Sigmoid colon (tissue), 6 donors: ENCODE measurements at regions not wholly inside any gene's neighbourhood (a gene's known extent, or its start where the extent isn't known, plus 50 kb on each side); places are given as distances from the start of the nearest gene placed in this dataset.

Source experiments
- DNase-seq: peaks from one replicate; pipeline ENCODE4 v3.0.0-alpha.2; 2019
- H3K27ac ChIP-seq, 4 donors: fragments of 200-600 bp; sonication (generic); one replicate each; pipeline ENCODE4 v1.5.1; 2016 to 2019; ENCODE audit warnings: mild to moderate bottlenecking in 1 of 4
- H3K27me3 ChIP-seq, 3 donors: fragments of 200-600 bp; sonication (generic); one replicate each; pipeline ENCODE4 v1.5.1; 2019; ENCODE audit warnings: mild to moderate bottlenecking in 1 of 3
- H3K36me3 ChIP-seq, 4 donors: fragments of 200-600 bp; sonication (generic); one replicate each; pipeline ENCODE4 v1.5.1; 2016 to 2019
- H3K4me1 ChIP-seq, 4 donors: fragments of 200-600 bp; sonication (generic); one replicate each; pipeline ENCODE4 v1.5.1; 2017 to 2019
- H3K4me3 ChIP-seq, 4 donors: fragments of 200-600 bp; sonication (generic); one replicate each; pipeline ENCODE4 v1.5.1; 2017 to 2019; ENCODE audit warnings: mild to moderate bottlenecking in 2 of 4, moderate library complexity in 1 of 4
- H3K9me3 ChIP-seq, 4 donors: fragments of 200-600 bp in 3 of 4; sonication (generic) in 3 of 4; one replicate each; pipeline versions ENCODE4 v1.5.1 to v1.6.1; 2013 to 2019
- EP300 ChIP-seq, 4 donors: sonication (generic); formaldehyde crosslinking; IDR thresholded peaks; one replicate each; pipeline ENCODE4 v1.6.1; 2017; ENCODE audit warnings: antibody characterized with exemption in 4 of 4
- POLR2A ChIP-seq, 2 donors: fragments of 450-650 bp; IDR thresholded peaks; one replicate each; pipeline ENCODE4 v1.6.1; 2016; ENCODE audit warnings: antibody characterized with exemption in 2 of 2, mild to moderate bottlenecking in 2 of 2, moderate library complexity in 2 of 2
- POLR2AphosphoS5 ChIP-seq, 4 donors: sonication (generic); formaldehyde crosslinking; IDR thresholded peaks; one replicate each; pipeline ENCODE4 v1.6.1; 2017; ENCODE audit warnings: antibody characterized with exemption in 4 of 4
- WGBS, 2 donors: extraction: QIAGEN DNeasy Blood & Tissue Kit; methylation state at CpG; one replicate each; pipeline ENCODE4 v1.1.7; 2013; 5-methylcytosine and 5-hydroxymethylcytosine counted together
- intact Hi-C: fragments of 100-400 bp; cut with DNase I; formaldehyde crosslinking; loops from one replicate; pipeline ENCODE4 v1.15.1; 2023
- TF ChIP-seq, protein P1 (sequence below), 4 experiments: fragments of 450-650 bp in 3 of 4; fragments of 200-600 bp in 1 of 4; IDR thresholded peaks; one replicate each; pipeline ENCODE4 v1.5.1; 2016 to 2019; ENCODE audit warnings: antibody characterized with exemption in 4 of 4, mild to moderate bottlenecking in 3 of 4, moderate library complexity in 2 of 4
- donor health status: healthy with polysubstance abuse.
- donor health status: healthy.

DNA sequence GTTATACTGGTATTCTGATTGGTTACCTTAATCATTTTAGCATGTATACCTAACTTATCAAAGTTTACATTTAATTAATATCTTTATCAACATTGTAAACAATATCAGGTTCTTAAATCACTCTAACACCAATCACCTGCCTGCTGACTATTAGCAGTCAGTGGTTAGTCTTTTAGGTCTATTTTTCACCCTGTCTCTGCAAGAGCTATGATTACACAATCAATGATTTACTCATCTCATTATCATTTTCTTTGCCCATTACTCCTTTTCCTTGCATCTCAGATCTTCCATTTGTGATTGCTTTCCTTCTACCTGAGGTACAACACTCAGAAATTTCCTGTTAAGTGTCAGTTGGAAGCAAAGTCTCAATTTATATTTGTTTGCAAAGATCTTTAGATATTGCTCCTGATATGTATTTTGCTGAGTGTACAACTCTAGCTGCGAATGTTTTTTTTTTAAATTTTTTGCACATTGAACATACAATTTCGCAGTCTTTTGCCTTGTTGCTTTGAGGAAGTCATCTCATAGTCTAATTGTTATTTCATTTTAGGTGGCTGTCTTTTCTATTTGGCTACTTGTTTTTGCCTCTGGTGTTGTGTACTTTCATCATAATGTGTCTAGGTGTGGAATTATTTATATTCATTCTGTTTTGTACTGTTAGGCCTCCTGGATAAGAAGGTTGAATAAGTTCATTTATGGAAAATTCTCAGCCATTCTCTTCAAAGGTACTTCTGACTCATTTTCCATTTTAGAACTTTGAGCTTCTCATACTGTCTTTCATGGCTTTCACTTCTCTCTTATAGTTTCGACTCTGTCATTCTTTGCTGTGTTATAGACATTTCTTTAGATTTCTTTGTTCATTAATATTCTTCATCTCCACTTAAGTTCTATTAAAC lies 104.9 kb upstream of the CEP162 start:
- intact Hi-C loops = no loop called here
- H3K4me3 ChIP-seq = no peak overlapping the region
- 75 to 86% methylated on average over 3 of the region's 3 CpGs for WGBS, 2 donors

GRCh38 chr6:84330325-84330724 lies 102.9 kb upstream of the CEP162 start:
- peaks cover 0 to 11% (median 4%) of the 10 kb centered on the region in 4 donors for H3K4me1 ChIP-seq
- intact Hi-C loops = no loop called here
- DNase-seq = no peak
- H3K27me3 ChIP-seq = no peaks in the 10 kb centered on the region
- 67 to 82% methylated on average over 2 of the region's 2 CpGs for WGBS, 2 donors
- no peak overlapping the region for H3K4me3 ChIP-seq
- H3K9me3 ChIP-seq = no peaks in the 10 kb centered on the region
- no peaks in the 10 kb centered on the region for H3K36me3 ChIP-seq
- H3K27ac ChIP-seq = no peak overlapping the region
- TF ChIP-seq EP300 (IDR thresholded peaks at IDR 0.05) (no peak), POLR2AphosphoS5 (IDR thresholded peaks at IDR 0.05) (no peak), POLR2A (IDR thresholded peaks at IDR 0.05) (no peak)
- TF ChIP-seq, protein P1, sequence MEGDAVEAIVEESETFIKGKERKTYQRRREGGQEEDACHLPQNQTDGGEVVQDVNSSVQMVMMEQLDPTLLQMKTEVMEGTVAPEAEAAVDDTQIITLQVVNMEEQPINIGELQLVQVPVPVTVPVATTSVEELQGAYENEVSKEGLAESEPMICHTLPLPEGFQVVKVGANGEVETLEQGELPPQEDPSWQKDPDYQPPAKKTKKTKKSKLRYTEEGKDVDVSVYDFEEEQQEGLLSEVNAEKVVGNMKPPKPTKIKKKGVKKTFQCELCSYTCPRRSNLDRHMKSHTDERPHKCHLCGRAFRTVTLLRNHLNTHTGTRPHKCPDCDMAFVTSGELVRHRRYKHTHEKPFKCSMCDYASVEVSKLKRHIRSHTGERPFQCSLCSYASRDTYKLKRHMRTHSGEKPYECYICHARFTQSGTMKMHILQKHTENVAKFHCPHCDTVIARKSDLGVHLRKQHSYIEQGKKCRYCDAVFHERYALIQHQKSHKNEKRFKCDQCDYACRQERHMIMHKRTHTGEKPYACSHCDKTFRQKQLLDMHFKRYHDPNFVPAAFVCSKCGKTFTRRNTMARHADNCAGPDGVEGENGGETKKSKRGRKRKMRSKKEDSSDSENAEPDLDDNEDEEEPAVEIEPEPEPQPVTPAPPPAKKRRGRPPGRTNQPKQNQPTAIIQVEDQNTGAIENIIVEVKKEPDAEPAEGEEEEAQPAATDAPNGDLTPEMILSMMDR (IDR thresholded peaks at IDR 0.05) = no peak

More for the DNA sequence above, 104.9 kb upstream of the CEP162 start:
- Histone ChIP-seq H3K36me3 (no peaks in the 10 kb centered on the region), H3K27ac (no peak overlapping the region), H3K4me1 (peaks cover 0 to 11% (median 4%) of the 10 kb centered on the region in 4 donors), H3K9me3 (peaks cover 0 to 6% (median 1%) of the 10 kb centered on the region in 4 donors), H3K27me3 (no peaks in the 10 kb centered on the region)
- TF ChIP-seq POLR2AphosphoS5 (IDR thresholded peaks at IDR 0.05) = no peak
- DNase-seq = no peak

DNA sequence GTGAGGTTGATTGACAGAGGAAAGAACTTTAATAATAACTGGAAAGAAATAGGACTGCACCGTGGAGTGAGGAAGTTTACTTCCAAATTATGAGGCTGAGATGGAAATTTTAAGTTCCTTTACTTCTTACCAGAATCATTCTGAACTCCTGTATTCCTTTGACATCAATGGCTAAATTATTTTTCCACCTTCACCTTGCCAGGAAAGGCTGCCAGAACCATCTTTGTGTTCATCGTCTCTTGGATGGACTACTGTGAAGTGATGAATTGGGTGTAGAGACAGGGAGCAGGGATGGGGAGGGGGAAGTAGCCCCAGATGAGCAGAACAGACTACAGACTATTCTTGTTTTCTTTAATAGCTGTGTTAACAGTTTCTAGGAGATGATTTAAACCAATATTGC lies 102.1 kb upstream of the CEP162 start:
- WGBS, 2 donors = 39 to 40% methylated on average over 2 of the region's 2 CpGs
- no peaks in the 10 kb centered on the region for H3K36me3 ChIP-seq
- H3K4me1 ChIP-seq = peaks cover 0 to 11% (median 4%) of the 10 kb centered on the region in 4 donors
- no peak overlapping the region for H3K27ac ChIP-seq
- no peak for TF ChIP-seq EP300 (IDR thresholded peaks at IDR 0.05)
- TF ChIP-seq, protein P1 (IDR thresholded peaks at IDR 0.05) = no peak
- TF ChIP-seq POLR2A (IDR thresholded peaks at IDR 0.05) = no peak
- TF ChIP-seq POLR2AphosphoS5 (IDR thresholded peaks at IDR 0.05) = no peak
- intact Hi-C loops = no loop called here
- no peaks in the 10 kb centered on the region for H3K27me3 ChIP-seq
- no peaks in the 10 kb centered on the region for H3K9me3 ChIP-seq
- no peak for DNase-seq
- H3K4me3 ChIP-seq = no peak overlapping the region

- H3K27me3 ChIP-seq = no peaks in the 10 kb centered on the region
- 18 to 52% methylated on average over 3 of the region's 3 CpGs for WGBS, 2 donors
- H3K36me3 ChIP-seq = no peaks in the 10 kb centered on the region
Measured at GRCh38 chr6:84329077-84329476, 101.6 kb upstream of the CEP162 start.

DNA sequence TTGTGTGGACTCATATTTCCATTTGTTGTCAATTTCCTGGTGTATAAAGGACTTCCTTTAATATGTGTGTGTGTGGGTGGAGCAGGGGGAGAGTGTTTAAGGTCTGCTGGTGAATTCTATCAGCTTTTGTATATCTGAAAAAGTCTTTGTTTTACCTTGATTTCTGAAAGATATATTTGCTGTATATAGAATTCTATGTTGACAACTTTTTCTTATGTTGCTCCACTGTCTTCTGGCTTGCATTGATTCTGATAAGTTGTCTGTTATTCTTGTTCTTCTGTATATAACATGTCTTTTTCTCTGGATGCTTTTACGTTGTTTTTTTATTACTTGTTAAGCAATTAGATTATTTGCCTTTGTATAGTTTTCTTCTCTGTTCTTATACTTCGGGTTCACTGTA lies 90.0 kb upstream of the CEP162 start:
- TF ChIP-seq EP300 (IDR thresholded peaks at IDR 0.05) = no peak
- TF ChIP-seq, protein P1 (IDR thresholded peaks at IDR 0.05) = no peak
- TF ChIP-seq POLR2AphosphoS5 (IDR thresholded peaks at IDR 0.05) = no peak
- no peak for TF ChIP-seq POLR2A (IDR thresholded peaks at IDR 0.05)
- no peak overlapping the region for H3K27ac ChIP-seq
- no peak for DNase-seq
- no peaks in the 10 kb centered on the region for H3K9me3 ChIP-seq
- H3K4me3 ChIP-seq = no peak overlapping the region
- H3K4me1 ChIP-seq = no peaks in the 10 kb centered on the region
- intact Hi-C loops = no loop called here
- no peaks in the 10 kb centered on the region for H3K36me3 ChIP-seq
- H3K27me3 ChIP-seq = no peaks in the 10 kb centered on the region
- WGBS, 2 donors = 49 to 71% methylated on average over 2 of the region's 2 CpGs

More at GRCh38 chr6:84329077-84329476, 101.6 kb upstream of the CEP162 start:
- Histone ChIP-seq H3K27ac (no peak overlapping the region), H3K9me3 (no peaks in the 10 kb centered on the region), H3K4me1 (peaks cover 0 to 11% (median 4%) of the 10 kb centered on the region in 4 donors), H3K4me3 (no peak overlapping the region)
- DNase-seq = no peak
- TF ChIP-seq POLR2A (IDR thresholded peaks at IDR 0.05) (no peak), POLR2AphosphoS5 (IDR thresholded peaks at IDR 0.05) (no peak), EP300 (IDR thresholded peaks at IDR 0.05) (no peak)
- TF ChIP-seq, protein P1 (IDR thresholded peaks at IDR 0.05) = no peak
- intact Hi-C loops = no loop called here
